Superior temporal gyrus (tissue), 1 donor: ENCODE measurements at regions not wholly inside any gene's neighbourhood (a gene's known extent, or its start where the extent isn't known, plus 50 kb on each side); places are given as distances from the start of the nearest gene placed in this dataset.
"Not testable (repeated sequence)": the region's sequence is repeated elsewhere in the genome, so short reads cannot be mapped to it uniquely, and the experiment has no call there.

ENCODE experiments used
- DNase-seq: peaks from one replicate; pipeline ENCODE4 v3.0.0-alpha.2; 2016; ENCODE audit errors: extremely low spot score

- no peak for DNase-seq
Observed at GRCh38 chr1:234902774-234903547, 225.7 kb downstream of the TOMM20 start.

DNA sequence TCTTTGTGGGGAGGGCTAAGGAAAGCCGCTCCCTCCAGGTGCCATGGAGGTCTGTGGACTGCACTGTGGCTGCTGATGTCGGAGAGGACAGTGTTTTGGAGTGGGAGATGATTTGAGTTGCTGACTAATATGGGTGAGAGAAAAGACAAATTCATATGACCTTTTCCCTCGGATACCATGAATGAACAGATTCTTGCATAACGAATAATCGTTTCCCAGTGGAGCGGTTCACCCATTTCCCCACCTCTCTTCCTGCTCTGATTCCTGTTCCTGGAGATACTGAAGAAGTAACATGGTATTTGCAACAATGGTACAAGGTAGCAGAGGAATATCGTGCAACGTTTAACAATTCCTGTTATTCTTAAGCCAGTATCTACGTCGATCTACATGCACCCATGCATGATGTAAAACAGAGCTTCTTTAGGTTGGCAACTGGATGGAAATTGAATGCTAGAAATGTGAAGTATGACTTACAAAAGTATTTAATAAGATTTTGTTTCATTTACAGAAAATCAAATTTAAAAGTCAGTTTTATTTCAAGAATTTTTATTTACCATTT lies 227.1 kb downstream of the TOMM20 start:
- no peak for DNase-seq

- DNase-seq: no peak
Observed at GRCh38 chr1:234900595-234900994, 228.0 kb downstream of the TOMM20 start.

DNA sequence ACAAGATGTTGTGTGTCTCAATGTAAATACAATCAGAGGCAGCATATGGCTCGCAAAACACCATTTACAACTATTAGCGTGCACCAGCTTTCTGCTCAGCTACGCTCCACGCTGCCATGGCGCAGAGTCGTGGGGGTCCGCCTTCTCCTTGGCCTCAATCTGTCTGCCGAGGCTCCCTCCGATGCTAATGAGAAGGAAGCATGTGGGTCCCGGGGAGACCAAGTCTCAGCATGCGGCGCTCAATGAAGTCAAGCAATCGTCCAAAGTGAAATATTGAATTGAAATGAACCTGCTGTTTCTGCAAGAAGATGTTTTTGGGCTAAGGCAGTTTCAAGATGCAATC lies 228.9 kb downstream of the TOMM20 start:
- no peak for DNase-seq

DNA sequence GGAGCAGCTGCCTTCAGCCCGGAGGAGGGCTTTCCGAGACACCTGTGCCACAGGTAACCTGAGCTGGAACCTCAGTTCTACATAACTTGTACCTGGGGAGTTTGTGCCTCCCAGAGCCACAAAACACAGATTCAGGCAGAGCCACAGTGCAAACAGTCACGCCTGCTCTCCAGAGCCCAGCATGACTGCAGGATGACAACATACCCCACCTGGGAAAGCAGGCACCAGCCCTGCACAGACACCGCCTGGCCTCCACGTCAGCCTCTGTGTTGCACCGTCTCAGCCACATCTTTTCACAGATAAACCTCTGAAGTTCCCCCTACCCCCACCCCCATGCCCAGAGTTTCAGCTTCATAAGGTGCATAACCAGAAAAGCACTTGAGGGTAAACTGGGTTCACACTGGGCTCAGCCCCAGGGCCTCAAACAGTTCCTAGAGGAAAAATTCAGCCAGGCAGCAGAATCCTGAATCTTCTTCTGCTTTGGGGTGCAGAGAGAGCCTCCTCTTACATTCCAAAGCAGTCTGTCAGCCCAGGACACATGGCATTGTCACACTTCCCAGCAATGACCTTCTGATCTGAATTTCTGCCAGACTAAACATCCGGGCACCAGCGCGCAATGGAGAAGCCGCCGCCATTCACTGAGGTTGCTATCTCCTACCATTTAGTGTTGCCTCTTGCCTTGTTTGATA lies 229.5 kb downstream of the TOMM20 start:
- no peak for DNase-seq

- no peak for DNase-seq
Observed at GRCh38 chr1:234898455-234899033, 230.1 kb downstream of the TOMM20 start.

DNA sequence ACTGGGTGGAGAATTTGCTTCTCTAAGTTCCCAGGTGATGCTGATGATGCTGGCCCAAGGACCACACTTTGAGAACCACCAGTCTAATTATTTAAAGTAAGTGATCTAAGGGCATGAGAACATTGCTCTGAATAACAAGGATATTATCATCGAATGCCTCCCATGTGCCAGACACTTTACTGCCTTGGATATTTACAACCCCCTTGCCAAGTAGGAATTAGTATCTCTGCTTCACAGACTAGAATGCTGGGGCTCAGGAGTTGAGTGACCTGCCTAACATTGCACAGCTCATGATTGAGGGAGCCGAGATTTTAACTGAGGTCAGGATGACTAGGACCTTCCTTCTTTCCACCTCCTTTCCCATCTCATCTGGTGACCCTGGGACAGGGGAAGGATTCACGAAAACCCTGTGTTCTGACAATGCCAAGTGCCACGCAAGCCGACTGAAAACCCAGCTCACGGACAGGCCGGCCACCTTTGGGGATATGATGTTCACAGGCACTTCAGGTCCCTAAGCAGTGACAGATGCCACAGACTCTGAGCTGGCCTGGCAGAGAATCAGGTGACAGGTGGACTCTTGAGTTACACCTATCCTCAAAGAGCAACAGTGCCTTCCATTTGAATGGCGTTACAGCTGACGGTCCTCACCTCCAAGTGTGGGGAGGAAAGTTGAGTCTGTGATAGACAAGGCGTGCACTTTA lies 230.7 kb downstream of the TOMM20 start:
- DNase-seq: no peak

- DNase-seq: no peak
Observed at GRCh38 chr1:234897390-234897749, 231.3 kb downstream of the TOMM20 start.

DNA sequence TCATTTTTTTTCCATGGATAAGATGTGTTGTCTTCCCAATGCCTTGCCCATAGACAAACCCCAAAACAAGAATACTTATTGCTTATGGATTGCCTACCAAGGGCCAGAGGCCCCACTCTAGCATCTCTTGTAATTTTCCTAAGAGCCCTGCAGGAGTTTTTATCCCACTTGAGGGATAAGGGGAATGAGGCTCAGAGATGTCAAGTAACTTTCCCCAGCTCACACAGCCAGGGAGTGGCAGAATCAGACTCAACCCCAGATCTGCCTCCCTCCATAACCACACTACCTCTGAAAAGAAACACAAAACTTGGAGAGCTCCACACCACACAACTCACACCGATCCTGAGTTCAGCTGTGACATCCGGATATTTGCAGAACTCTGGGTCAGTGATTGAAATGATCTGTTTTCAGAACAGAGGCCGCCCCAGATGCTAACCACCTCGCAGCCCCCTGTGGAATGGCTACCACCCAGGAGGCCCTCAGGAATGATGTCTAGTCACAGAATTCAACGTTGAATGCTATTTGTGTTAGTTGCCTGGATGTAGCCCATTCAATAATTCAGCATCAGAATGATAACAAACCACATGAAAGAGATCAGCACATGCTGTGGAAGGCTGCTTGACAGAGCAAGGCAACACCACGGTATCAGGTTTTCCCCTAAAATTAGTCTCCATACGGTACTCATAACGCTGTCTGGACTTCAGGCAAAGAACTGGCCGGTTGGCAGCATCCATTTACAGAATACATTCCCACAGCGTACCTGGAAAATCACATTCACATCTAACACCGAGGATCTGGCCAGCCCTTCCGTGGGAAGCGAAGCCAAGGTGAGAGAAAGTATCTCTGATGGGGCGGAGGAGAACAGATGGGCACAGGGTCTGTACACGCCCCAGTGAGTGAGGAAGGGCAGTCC lies 231.9 kb downstream of the TOMM20 start:
- DNase-seq: no peak

GRCh38 chr1:234893725-234894630 lies 234.7 kb downstream of the TOMM20 start:
- no peak for DNase-seq

DNA sequence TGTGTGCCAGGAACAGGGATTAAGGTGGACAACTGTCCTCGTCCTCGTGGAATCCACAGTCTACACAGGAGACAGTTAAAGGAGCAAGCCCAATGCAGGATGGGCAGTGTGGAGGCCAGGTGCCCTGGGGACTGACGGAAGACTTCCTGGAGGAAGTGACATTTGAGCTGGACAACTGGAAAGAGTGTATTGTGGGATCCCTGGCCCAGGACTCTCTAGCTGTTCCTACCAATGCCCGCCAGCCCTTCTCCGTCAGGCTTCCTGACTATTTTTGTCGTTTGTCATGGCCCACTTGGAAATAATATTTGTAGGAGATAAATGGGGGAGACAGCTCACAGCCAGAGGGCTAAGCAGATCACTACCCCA lies 235.3 kb downstream of the TOMM20 start:
- no peak for DNase-seq

- no peak for DNase-seq
Observed at GRCh38 chr1:234892642-234893041, 236.0 kb downstream of the TOMM20 start.

- no peak for DNase-seq
Observed at GRCh38 chr1:234891427-234891826, 237.2 kb downstream of the TOMM20 start.

DNA sequence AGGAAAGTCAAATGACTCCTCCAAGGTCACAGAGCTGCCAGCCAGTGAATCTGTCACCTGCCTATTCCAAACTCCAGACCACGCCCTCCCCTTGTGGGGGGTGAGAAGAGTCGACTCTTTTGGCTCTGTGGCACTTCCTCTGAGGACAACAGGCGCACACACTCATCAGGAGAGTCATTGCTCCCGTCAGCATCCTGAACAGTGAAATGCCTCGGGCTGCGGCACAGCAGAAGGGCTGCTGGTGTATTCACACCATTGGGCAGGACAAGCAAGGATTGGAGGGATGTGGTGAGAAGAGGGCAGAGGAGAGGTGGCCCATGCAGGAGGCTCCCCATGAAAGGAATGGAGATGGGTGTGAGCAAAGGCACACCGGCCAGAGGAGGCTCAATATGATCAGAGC lies 239.0 kb downstream of the TOMM20 start:
- no peak for DNase-seq

GRCh38 chr1:234888247-234888646 lies 240.4 kb downstream of the TOMM20 start:
- DNase-seq: not testable (repeated sequence)

- no peak for DNase-seq
Observed at GRCh38 chr1:234887016-234887900, 241.4 kb downstream of the TOMM20 start.

- DNase-seq: no peak
Observed at GRCh38 chr1:234886081-234886984, 242.3 kb downstream of the TOMM20 start.

DNA sequence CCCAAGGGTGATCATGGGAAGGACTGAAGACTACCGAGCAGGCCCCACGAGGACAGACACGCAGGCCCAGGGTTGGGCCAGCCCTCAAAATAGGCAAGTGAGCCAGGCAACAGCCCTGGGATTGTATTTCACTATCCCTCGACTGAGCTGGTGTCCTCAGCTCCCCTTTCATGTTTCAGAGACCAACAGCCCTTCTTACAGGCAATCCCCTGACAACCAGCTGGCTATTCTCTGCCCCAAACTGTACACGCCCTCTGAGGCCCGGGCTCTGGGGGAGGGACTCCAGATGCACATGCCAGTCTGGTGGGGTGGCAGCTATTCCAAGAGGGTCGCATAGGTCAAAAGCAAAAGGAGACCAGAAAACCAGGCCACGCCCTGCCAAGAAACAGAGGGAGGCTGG lies 243.0 kb downstream of the TOMM20 start:
- no peak for DNase-seq
